IMR-90 (cell line): ENCODE measurements at regions not wholly inside any gene's neighbourhood (a gene's known extent, or its start where the extent isn't known, plus 50 kb on each side); places are given as distances from the start of the nearest gene placed in this dataset.

Source experiments
- ATAC-seq: fragments of 200-7000 bp; cut with Tn5 transposase; 2 replicates; pipeline ENCODE4 v1.9.1; 2020; ENCODE audit warnings: low read depth, mild to moderate bottlenecking, moderate library complexity
- BruUV-seq: library from RNA; stranded (reverse); fragments of 400-500 nt; replicated peaks from 2 replicates; lab custom pipeline; 2021; lab: Mats Ljungman, UMichigan
- CTCF ChIA-PET: fragments of 300-600 bp; formaldehyde crosslinking; extraction: SDS; loops from one replicate; lab custom pipeline; 2021; ENCODE audit warnings: antibody characterized with exemption; lab: Yijun Ruan, JAX
- POLR2A ChIA-PET: fragments of 300-600 bp; sonication (Branson Sonifier 250); formaldehyde crosslinking; loops from one replicate; lab custom pipeline; 2022; ENCODE audit warnings: antibody characterized with exemption; ENCODE audit not compliant: unreplicated experiment; lab: Charles Lee
- DNase-seq: peaks from one replicate; pipeline ENCODE4 v3.0.0; 2013
- H2AFZ ChIP-seq: replicated peaks from 2 replicates; pipeline ENCODE3; 2013; ENCODE audit warnings: low read length, mild to moderate bottlenecking; ENCODE audit not compliant: poor library complexity
- H2AK5ac ChIP-seq: 2 replicates; pipeline ENCODE4 v1.6.1; 2013; ENCODE audit warnings: low read depth, low read length, inconsistent platforms
- H2AK9ac ChIP-seq: replicated peaks from 2 replicates; pipeline ENCODE3; 2013; ENCODE audit warnings: mild to moderate bottlenecking, low read depth, low read length, moderate library complexity; ENCODE audit not compliant: poor library complexity
- H2BK120ac ChIP-seq: 2 replicates; pipeline ENCODE4 v1.6.1; 2013; ENCODE audit warnings: low read depth, low read length, inconsistent platforms
- H2BK15ac ChIP-seq: 3 replicates; pipeline ENCODE4 v1.6.1; 2013; ENCODE audit warnings: low read depth, low read length, inconsistent platforms
- H2BK20ac ChIP-seq: 2 replicates; pipeline ENCODE4 v1.6.1; 2013; ENCODE audit warnings: low read depth, mild to moderate bottlenecking, inconsistent platforms, low read length, moderate library complexity
- H2BK5ac ChIP-seq: 2 replicates; pipeline ENCODE4 v1.6.1; 2013; ENCODE audit warnings: mild to moderate bottlenecking, low read depth, low read length, inconsistent platforms; ENCODE audit not compliant: poor library complexity, severe bottlenecking
- H3K14ac ChIP-seq: replicated peaks from 2 replicates; pipeline ENCODE4 v1.6.1; 2013; ENCODE audit warnings: low read depth, low read length, inconsistent platforms
- H3K18ac ChIP-seq: 2 replicates; pipeline ENCODE4 v1.6.1; 2013; ENCODE audit warnings: low read depth, low read length, control low read depth
- H3K23ac ChIP-seq: 2 replicates; pipeline ENCODE4 v1.6.1; 2013; ENCODE audit warnings: low read depth, low read length, inconsistent platforms
- H3K27ac ChIP-seq: 2 replicates; pipeline ENCODE4 v1.5.1; 2013; ENCODE audit warnings: mild to moderate bottlenecking, control low read depth, low read length; ENCODE audit not compliant: insufficient read depth
- H3K27me3 ChIP-seq: 2 replicates; pipeline ENCODE4 v1.6.1; 2013; ENCODE audit warnings: low read length; ENCODE audit not compliant: control insufficient read depth, insufficient read depth
- H3K36me3 ChIP-seq: 2 replicates; pipeline ENCODE4 v1.6.1; 2013; ENCODE audit warnings: low read length, mixed read lengths; ENCODE audit not compliant: control insufficient read depth, insufficient read depth
- H3K4ac ChIP-seq: 2 replicates; pipeline ENCODE4 v1.6.1; 2013; ENCODE audit warnings: low read depth, low read length, inconsistent platforms
- H3K4me1 ChIP-seq: 2 replicates; pipeline ENCODE4 v1.6.1; 2013; ENCODE audit warnings: low read length, mixed read lengths; ENCODE audit not compliant: control insufficient read depth, insufficient read depth
- H3K4me2 ChIP-seq: 2 replicates; pipeline ENCODE4 v1.6.1; 2013; ENCODE audit warnings: low read depth, mild to moderate bottlenecking, control low read depth, low read length, moderate library complexity
- H3K4me3 ChIP-seq: 2 replicates; pipeline ENCODE4 v1.5.1; 2013; ENCODE audit warnings: low read depth, mild to moderate bottlenecking, control low read depth, low read length, moderate library complexity; ENCODE audit not compliant: insufficient read depth
- H3K56ac ChIP-seq: 2 replicates; pipeline ENCODE4 v1.6.1; 2013; ENCODE audit warnings: low read length, inconsistent platforms; ENCODE audit not compliant: insufficient read depth; ENCODE audit errors: extremely low read depth
- H3K79me1 ChIP-seq, 2 experiments: 2 replicates each; pipeline ENCODE4 v1.6.1; 2013; ENCODE audit warnings: low read length in 2 of 2, inconsistent platforms in 1 of 2, low read depth in 1 of 2
- H3K9ac ChIP-seq: 2 replicates; pipeline ENCODE4 v1.6.1; 2013; ENCODE audit warnings: low read depth, low read length, control low read depth
- H3K9me1 ChIP-seq: 2 replicates; pipeline ENCODE4 v1.6.1; 2013; ENCODE audit warnings: low read length, inconsistent platforms; ENCODE audit not compliant: insufficient read depth
- H3K9me3 ChIP-seq: 2 replicates; pipeline ENCODE4 v1.6.1; 2013; ENCODE audit warnings: low read length; ENCODE audit not compliant: control insufficient read depth, insufficient read depth
- H4K20me1 ChIP-seq: 2 replicates; pipeline ENCODE4 v1.6.1; 2013; ENCODE audit warnings: low read length, inconsistent platforms; ENCODE audit not compliant: insufficient read depth
- H4K5ac ChIP-seq: 2 replicates; pipeline ENCODE4 v1.6.1; 2013; ENCODE audit warnings: mild to moderate bottlenecking, low read depth, low read length, control low read depth
- H4K8ac ChIP-seq, 2 experiments: 2 replicates each; pipeline ENCODE4 v1.6.1; 2013; ENCODE audit warnings: low read depth in 2 of 2, low read length in 2 of 2, control low read depth in 1 of 2, inconsistent platforms in 1 of 2
- H4K91ac ChIP-seq: 2 replicates; pipeline ENCODE4 v1.6.1; 2013; ENCODE audit warnings: low read depth, low read length, inconsistent platforms; ENCODE audit not compliant: insufficient read depth
- CEBPB ChIP-seq: IDR thresholded peaks from 2 replicates; pipeline ENCODE4 v1.6.1; 2012; ENCODE audit warnings: low read depth, low read length, improper control_type of control experiment
- MAZ ChIP-seq: IDR thresholded peaks from 2 replicates; pipeline ENCODE4 v1.6.1; 2012; ENCODE audit warnings: low read depth, mild to moderate bottlenecking, low read length, improper control_type of control experiment, moderate library complexity, borderline replicate concordance
- SMC3 ChIP-seq: fragments of 150-350 bp; IDR thresholded peaks from 2 replicates; pipeline ENCODE4 v1.6.1; 2016; ENCODE audit warnings: low read depth, mild to moderate bottlenecking, antibody characterized with exemption, low read length, moderate library complexity
- WGBS, 2 experiments: methylation state at CpG; one replicate each; pipeline versions ENCODE4 v1.1.5 to v1.1.7; 2013; ENCODE audit warnings: missing lambda C conversion rate in 2 of 2; ENCODE audit not compliant: insufficient read length in 1 of 2; ENCODE audit errors: extremely low coverage in 2 of 2; 5-methylcytosine and 5-hydroxymethylcytosine counted together
- dilution Hi-C: fragments of 300-500 bp; cut with HindIII; formaldehyde crosslinking; loops from one replicate; pipeline ENCODE4 v1.14.3; 2018; ENCODE audit warnings: low sequenced_read_pairs; ENCODE audit not compliant: unreplicated experiment
- in situ Hi-C: fragments of 300-500 bp; cut with MboI; formaldehyde crosslinking; loops from 3 replicates; pipeline ENCODE4 v1.14.3; 2019; ENCODE audit warnings: low sequenced_read_pairs, inconsistent platforms, mixed read lengths
- intact Hi-C: fragments of 100-400 bp; cut with micrococcal nuclease; formaldehyde crosslinking; loops from 2 replicates; pipeline ENCODE4 v1.10.0; 2022

DNA sequence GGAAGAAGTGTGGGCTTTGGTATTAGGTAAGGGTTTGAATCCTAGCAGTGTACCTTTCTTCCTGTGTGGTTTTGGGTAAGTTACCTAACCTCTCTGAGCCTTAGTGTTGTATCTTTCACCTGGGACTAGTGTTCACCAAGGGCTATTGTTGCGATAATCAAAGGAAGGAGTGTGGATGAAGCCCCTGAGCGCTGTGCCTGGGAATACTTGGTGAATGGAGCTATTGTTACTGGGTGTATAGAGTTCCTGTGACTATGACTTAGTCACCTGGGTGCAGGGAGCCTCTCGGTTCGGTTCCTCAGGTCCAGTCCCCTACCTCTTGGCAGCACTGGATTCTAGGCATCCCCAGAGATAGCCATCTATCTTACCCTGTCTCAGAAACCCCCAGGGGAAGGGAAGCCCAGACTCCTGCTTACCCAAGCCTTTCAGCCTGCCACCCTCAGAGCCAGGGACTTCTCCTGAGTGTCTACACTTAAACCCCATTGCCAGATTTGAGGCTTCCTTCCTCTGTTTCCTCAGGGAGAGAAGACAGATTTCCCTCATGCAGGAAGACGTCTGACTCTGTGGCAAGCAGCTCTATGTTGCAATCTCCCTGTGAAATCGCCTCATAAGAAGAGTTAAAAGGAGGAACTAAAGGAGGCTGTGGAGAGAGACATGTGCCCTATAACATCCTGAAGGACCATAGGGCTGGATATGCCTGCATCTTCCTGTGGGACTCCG is 181.0 kb upstream of the PITX1 start:
- H3K4ac ChIP-seq: peak overlapping the region; percentile 73
- POLR2A ChIA-PET: no interaction called here

More for the DNA sequence above, 181.0 kb upstream of the PITX1 start:
- H3K9me3 ChIP-seq: no peaks in the 10 kb centered on the region
- dilution Hi-C loops (no loop called here), intact Hi-C loops (no loop called here), in situ Hi-C loops (no loop called here)
- no peak overlapping the region for H3K56ac ChIP-seq
- ATAC-seq (peak; percentile 59), DNase-seq (peak; percentile 60)
- H3K4me3 ChIP-seq: no peak overlapping the region
- H2AK5ac ChIP-seq: peak overlapping the region; percentile 96
- H3K4me2 ChIP-seq: no peak overlapping the region
- no TSS peak for BruUV-seq
- H3K18ac ChIP-seq: no peak overlapping the region; the same call in 1 of the 2 replicates
- peaks cover 24% of the 10 kb centered on the region for H3K4me1 ChIP-seq
- H3K9me1 ChIP-seq: peaks cover 18% of the 10 kb centered on the region
- H4K8ac ChIP-seq: peak overlapping the region; percentile 5 to 75; a peak in 2 of 4 replicates
- peak overlapping the region; percentile 76 for H2BK20ac ChIP-seq
- H3K9ac ChIP-seq: no peak overlapping the region
- H3K36me3 ChIP-seq: no peaks in the 10 kb centered on the region
- peaks cover 2 to 21% of the 10 kb centered on the region in 2 experiments; a peak in 3 of 4 replicates for H3K79me1 ChIP-seq
- TF ChIP-seq MAZ: no peak
- TF ChIP-seq SMC3: no peak
- peak; percentile 91 for TF ChIP-seq CEBPB
- H4K20me1 ChIP-seq: no peaks in the 10 kb centered on the region
- peak overlapping the region; percentile 65; the same call in 1 of the 2 replicates for H3K14ac ChIP-seq
- WGBS, 2 experiments: 100% methylated on average over 1 of the region's 7 CpGs; no CpG with 5 or more reads in 1 of the 2 experiments
- H2BK5ac ChIP-seq: no peak overlapping the region
- no peaks in the 10 kb centered on the region for H3K27me3 ChIP-seq
- H2BK15ac ChIP-seq: peak overlapping the region; percentile 81; the same call in 2 of the 3 replicates
- peak overlapping the region; percentile 23; the same call in 1 of the 2 replicates for H4K5ac ChIP-seq
- H2AK9ac ChIP-seq: peak overlapping the region; percentile 52
- H4K91ac ChIP-seq: peak overlapping the region; percentile 45; the same call in 1 of the 2 replicates
- H3K27ac ChIP-seq: no peak overlapping the region
- H2BK120ac ChIP-seq: peak overlapping the region; percentile 78; the same call in 1 of the 2 replicates
- peak overlapping the region; percentile 47 for H2AFZ ChIP-seq
- H3K23ac ChIP-seq: no peak overlapping the region
- CTCF ChIA-PET: interaction anchor here (0.6 kb wide), 1 partner anchor 462 kb away, joined by 3 read pairs; no protein-coding TSS in a partner anchor
